Bronchial epithelial cell (primary cell): ENCODE measurements at regions not wholly inside any gene's neighbourhood (a gene's known extent, or its start where the extent isn't known, plus 50 kb on each side); places are given as distances from the start of the nearest gene placed in this dataset.
"Not testable (repeated sequence)": the region's sequence is repeated elsewhere in the genome, so short reads cannot be mapped to it uniquely, and the experiment has no call there.

Experiments
- DNase-seq: peaks from one replicate; pipeline ENCODE4 v3.0.0-alpha.2; 2010; ENCODE audit warnings: low read depth
- FAIRE-seq: peaks from 2 replicates; lab custom pipeline; 2011; peaks lifted over from hg19 to GRCh38; lab: Jason Lieb, UNC
- H3K27me3 ChIP-seq: 2 replicates; pipeline ENCODE4 v1.5.1; 2011; ENCODE audit warnings: low read length; ENCODE audit not compliant: control insufficient read depth, insufficient read depth
- H3K36me3 ChIP-seq: 2 replicates; pipeline ENCODE4 v1.5.1; 2011; ENCODE audit warnings: low read length; ENCODE audit not compliant: control insufficient read depth, insufficient read depth
- H3K4me3 ChIP-seq: 2 replicates; pipeline ENCODE4 v1.5.1; 2011; ENCODE audit warnings: mild to moderate bottlenecking, low read depth, low read length, control low read depth
- CTCF ChIP-seq: IDR thresholded peaks from 2 replicates; pipeline ENCODE4 v1.5.1; 2011; ENCODE audit warnings: mild to moderate bottlenecking, moderate library complexity, low read length, control low read depth, inconsistent platforms; ENCODE audit not compliant: insufficient read depth, severe bottlenecking

GRCh38 chr14:106269029-106269428 is 742.6 kb downstream of the TMEM121 start:
- no peak for DNase-seq
- H3K27me3 ChIP-seq: no peaks in the 10 kb centered on the region
- FAIRE-seq: no peak

DNA sequence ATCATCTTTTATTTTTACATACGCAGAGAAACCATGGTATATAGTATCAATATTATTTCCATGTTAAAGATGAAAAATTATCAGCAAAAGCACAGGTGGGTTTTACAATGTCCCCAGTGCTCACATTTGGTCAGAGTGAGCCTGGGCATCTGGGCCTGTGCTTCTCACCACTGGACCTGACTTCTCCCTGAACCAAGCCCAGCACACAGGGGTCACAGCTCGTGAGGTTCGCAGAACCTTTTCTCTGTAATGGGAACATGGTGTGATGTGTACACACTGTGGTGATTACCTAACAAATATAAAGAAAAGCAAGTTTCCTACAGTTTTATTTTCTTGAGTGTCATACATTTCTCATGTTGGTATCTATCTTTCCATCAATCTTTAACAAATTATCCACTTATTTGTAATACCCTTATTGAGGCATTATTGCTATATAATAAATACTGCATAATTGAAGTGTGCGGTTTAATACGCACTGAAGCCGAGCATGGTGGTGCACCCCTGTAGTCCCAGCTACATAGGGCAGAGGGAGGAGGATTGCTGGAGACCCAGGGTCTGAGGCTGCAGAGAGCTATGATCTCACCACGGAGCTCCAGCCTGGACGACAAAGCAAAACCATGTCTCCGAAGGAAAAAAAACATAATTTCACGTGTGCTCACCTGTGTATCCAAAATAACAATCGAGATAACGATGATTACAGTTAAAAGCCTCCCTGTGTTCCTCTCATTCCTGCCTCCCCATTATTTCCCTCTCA is 743.2 kb downstream of the TMEM121 start:
- peak; percentile 98 for FAIRE-seq

More at GRCh38 chr14:106269029-106269428, 742.6 kb downstream of the TMEM121 start:
- no peaks in the 10 kb centered on the region for H3K36me3 ChIP-seq
- no peak for TF ChIP-seq CTCF
- H3K4me3 ChIP-seq: no peak overlapping the region

GRCh38 chr14:106270476-106271121 is 744.2 kb downstream of the TMEM121 start:
- H3K27me3 ChIP-seq, H3K36me3 ChIP-seq, DNase-seq, H3K4me3 ChIP-seq, FAIRE-seq: not testable (repeated sequence)

More for the DNA sequence above, 743.2 kb downstream of the TMEM121 start:
- Histone ChIP-seq H3K36me3 (no peaks in the 10 kb centered on the region), H3K4me3 (no peak overlapping the region), H3K27me3 (no peaks in the 10 kb centered on the region)
- no peak for TF ChIP-seq CTCF
- no peak for DNase-seq

DNA sequence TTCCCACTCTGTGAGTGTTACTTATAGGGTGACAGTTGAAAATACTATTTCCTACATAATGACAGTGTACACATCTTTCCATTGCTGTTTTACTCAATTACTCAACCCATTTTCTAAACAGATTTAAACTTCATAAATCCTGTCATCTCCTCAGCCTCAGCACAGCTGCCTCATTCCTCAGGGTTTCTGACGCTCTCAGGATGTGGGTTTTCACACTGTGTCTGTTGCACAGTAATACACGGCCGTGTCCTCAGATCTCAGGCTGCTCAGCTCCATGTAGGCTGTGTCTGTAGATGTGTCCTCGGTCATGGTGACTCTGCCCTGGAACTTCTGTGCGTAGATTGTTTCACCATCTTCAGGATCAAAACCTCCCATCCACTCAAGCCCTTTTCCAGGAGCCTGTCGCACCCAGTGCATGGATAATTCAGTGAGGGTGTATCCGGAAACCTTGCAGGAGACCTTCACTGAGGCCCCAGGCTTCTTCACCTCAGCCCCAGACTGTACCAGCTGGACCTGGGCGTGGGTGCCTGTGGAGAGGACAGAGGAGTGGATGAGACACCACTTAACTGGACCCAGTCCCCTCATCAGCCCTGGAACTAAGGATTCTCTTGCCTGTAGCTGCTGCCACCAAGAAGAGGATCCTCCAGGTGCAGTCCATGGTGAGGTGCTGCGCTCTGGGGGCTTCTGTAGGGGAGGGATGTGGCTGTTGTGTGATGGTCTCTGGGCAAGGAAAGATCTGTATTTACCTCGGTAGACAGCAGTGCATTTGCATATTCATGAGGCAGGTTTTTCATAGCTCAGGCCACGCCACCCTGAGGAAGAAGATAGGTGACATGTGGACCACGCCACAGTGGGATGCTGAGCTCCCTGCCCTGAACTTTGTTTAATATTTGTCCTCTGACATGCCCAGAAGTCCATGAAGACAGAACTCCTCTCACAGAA is 750.2 kb downstream of the TMEM121 start:
- H3K4me3 ChIP-seq: no peak overlapping the region
- peak; percentile 76 for FAIRE-seq
- no peak for DNase-seq
- no peaks in the 10 kb centered on the region for H3K27me3 ChIP-seq
- no peaks in the 10 kb centered on the region for H3K36me3 ChIP-seq
- no peak for TF ChIP-seq CTCF

GRCh38 chr14:106277503-106277902 is 751.1 kb downstream of the TMEM121 start:
- H3K36me3 ChIP-seq: no peaks in the 10 kb centered on the region
- no peaks in the 10 kb centered on the region for H3K27me3 ChIP-seq
- H3K4me3 ChIP-seq: no peak overlapping the region
- no peak for TF ChIP-seq CTCF
- FAIRE-seq (no peak), DNase-seq (no peak)

DNA sequence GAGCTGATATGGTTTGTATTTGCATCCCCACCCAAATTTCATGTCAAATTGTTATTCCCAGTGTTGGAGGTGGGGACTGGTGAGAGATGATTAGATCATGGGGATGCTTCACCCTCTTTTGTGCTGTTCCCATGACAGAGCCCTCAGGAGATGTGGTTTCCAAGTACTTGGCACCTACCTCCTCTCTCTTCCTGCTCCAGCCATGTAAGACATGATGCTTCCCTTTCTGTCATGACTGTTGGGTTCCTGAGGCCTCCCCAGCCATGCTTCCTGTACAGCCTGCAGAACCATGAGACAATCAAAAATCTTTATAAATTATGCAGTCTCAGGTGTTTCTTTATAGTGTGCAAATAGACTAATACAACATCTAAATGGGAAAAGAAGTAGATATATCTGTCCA is 754.5 kb downstream of the TMEM121 start:
- Histone ChIP-seq H3K4me3 (no peak overlapping the region), H3K27me3 (no peaks in the 10 kb centered on the region), H3K36me3 (no peaks in the 10 kb centered on the region)
- TF ChIP-seq CTCF: no peak
- DNase-seq (no peak), FAIRE-seq (no peak)
